IPS-15b (cell line): ENCODE measurements at regions not wholly inside any gene's neighbourhood (a gene's known extent, or its start where the extent isn't known, plus 50 kb on each side); places are given as distances from the start of the nearest gene placed in this dataset.

ENCODE experiments used
- H3K27me3 ChIP-seq: one replicate; pipeline ENCODE4 v1.6.1; 2013; ENCODE audit warnings: low read length; ENCODE audit not compliant: control insufficient read depth, insufficient read depth
- H3K36me3 ChIP-seq: one replicate; pipeline ENCODE4 v1.6.1; 2013; ENCODE audit warnings: low read length; ENCODE audit not compliant: control insufficient read depth, insufficient read depth
- H3K4me1 ChIP-seq: one replicate; pipeline ENCODE4 v1.6.1; 2013; ENCODE audit warnings: mild to moderate bottlenecking, low read length; ENCODE audit not compliant: control insufficient read depth, insufficient read depth
- H3K4me3 ChIP-seq: one replicate; pipeline ENCODE4 v1.5.1; 2013; ENCODE audit warnings: low read depth, low read length
- H3K9ac ChIP-seq: one replicate; pipeline ENCODE4 v1.6.1; 2013; ENCODE audit warnings: low read depth, mild to moderate bottlenecking, low read length
- H3K9me3 ChIP-seq: one replicate; pipeline ENCODE4 v1.6.1; 2013; ENCODE audit warnings: mild to moderate bottlenecking, low read length; ENCODE audit not compliant: control insufficient read depth, insufficient read depth

GRCh38 chr2:120968307-120969015 lies 232.8 kb downstream of the GLI2 start:
- Histone ChIP-seq H3K36me3 (peaks cover 32% of the 10 kb centered on the region), H3K4me3 (no peak overlapping the region), H3K4me1 (no peaks in the 10 kb centered on the region), H3K9ac (no peak overlapping the region), H3K9me3 (no peaks in the 10 kb centered on the region), H3K27me3 (no peaks in the 10 kb centered on the region)

- Histone ChIP-seq H3K36me3 (peaks cover 36% of the 10 kb centered on the region), H3K9me3 (no peaks in the 10 kb centered on the region), H3K9ac (no peak overlapping the region), H3K4me1 (no peaks in the 10 kb centered on the region), H3K27me3 (no peaks in the 10 kb centered on the region), H3K4me3 (no peak overlapping the region)
Observed at GRCh38 chr2:120969613-120970355, 234.1 kb downstream of the GLI2 start.

GRCh38 chr2:120971866-120972265 lies 236.2 kb downstream of the GLI2 start:
- Histone ChIP-seq H3K27me3 (no peaks in the 10 kb centered on the region), H3K4me1 (no peaks in the 10 kb centered on the region), H3K9ac (no peak overlapping the region), H3K36me3 (peaks cover 48% of the 10 kb centered on the region), H3K9me3 (no peaks in the 10 kb centered on the region), H3K4me3 (no peak overlapping the region)

GRCh38 chr2:120972286-120972685 lies 236.6 kb downstream of the GLI2 start:
- peaks cover 48% of the 10 kb centered on the region for H3K36me3 ChIP-seq
- H3K27me3 ChIP-seq = no peaks in the 10 kb centered on the region

GRCh38 chr2:120973196-120973595 lies 237.5 kb downstream of the GLI2 start:
- H3K9ac ChIP-seq = no peak overlapping the region
- no peak overlapping the region for H3K4me3 ChIP-seq
- H3K4me1 ChIP-seq = no peaks in the 10 kb centered on the region
- H3K9me3 ChIP-seq = no peaks in the 10 kb centered on the region
- H3K27me3 ChIP-seq = no peaks in the 10 kb centered on the region
- peaks cover 47% of the 10 kb centered on the region for H3K36me3 ChIP-seq

More at GRCh38 chr2:120972286-120972685, 236.6 kb downstream of the GLI2 start:
- no peaks in the 10 kb centered on the region for H3K4me1 ChIP-seq
- H3K4me3 ChIP-seq = no peak overlapping the region
- H3K9me3 ChIP-seq = no peaks in the 10 kb centered on the region
- H3K9ac ChIP-seq = no peak overlapping the region

GRCh38 chr2:120974950-120975349 lies 239.3 kb downstream of the GLI2 start:
- Histone ChIP-seq H3K4me3 (no peak overlapping the region), H3K9ac (no peak overlapping the region), H3K36me3 (peaks cover 47% of the 10 kb centered on the region), H3K4me1 (no peaks in the 10 kb centered on the region), H3K27me3 (no peaks in the 10 kb centered on the region), H3K9me3 (no peaks in the 10 kb centered on the region)

GRCh38 chr2:120976501-120977307 lies 241.0 kb downstream of the GLI2 start:
- Histone ChIP-seq H3K36me3 (peaks cover 42% of the 10 kb centered on the region), H3K4me3 (no peak overlapping the region), H3K27me3 (no peaks in the 10 kb centered on the region), H3K4me1 (no peaks in the 10 kb centered on the region), H3K9ac (no peak overlapping the region), H3K9me3 (no peaks in the 10 kb centered on the region)

- H3K9me3 ChIP-seq = no peaks in the 10 kb centered on the region
- H3K4me3 ChIP-seq = no peak overlapping the region
- H3K36me3 ChIP-seq = peaks cover 34% of the 10 kb centered on the region
- peaks cover 3% of the 10 kb centered on the region for H3K4me1 ChIP-seq
- H3K9ac ChIP-seq = no peak overlapping the region
- no peaks in the 10 kb centered on the region for H3K27me3 ChIP-seq
Observed at GRCh38 chr2:120977582-120978358, 242.1 kb downstream of the GLI2 start.

- peaks cover 41% of the 10 kb centered on the region for H3K36me3 ChIP-seq
- H3K9me3 ChIP-seq = no peaks in the 10 kb centered on the region
- H3K4me3 ChIP-seq = no peak overlapping the region
- peaks cover 3% of the 10 kb centered on the region for H3K4me1 ChIP-seq
- no peak overlapping the region for H3K9ac ChIP-seq
- no peaks in the 10 kb centered on the region for H3K27me3 ChIP-seq
Observed at GRCh38 chr2:120978359-120979050, 242.8 kb downstream of the GLI2 start.

GRCh38 chr2:120979398-120979797 lies 243.7 kb downstream of the GLI2 start:
- no peak overlapping the region for H3K9ac ChIP-seq
- H3K4me3 ChIP-seq = no peak overlapping the region
- H3K4me1 ChIP-seq = peaks cover 3% of the 10 kb centered on the region
- H3K9me3 ChIP-seq = no peaks in the 10 kb centered on the region
- H3K27me3 ChIP-seq = no peaks in the 10 kb centered on the region
- H3K36me3 ChIP-seq = peaks cover 49% of the 10 kb centered on the region

- H3K4me3 ChIP-seq = no peak overlapping the region
- H3K4me1 ChIP-seq = peaks cover 3% of the 10 kb centered on the region
- H3K9me3 ChIP-seq = no peaks in the 10 kb centered on the region
- H3K9ac ChIP-seq = no peak overlapping the region
- no peaks in the 10 kb centered on the region for H3K27me3 ChIP-seq
- peaks cover 49% of the 10 kb centered on the region for H3K36me3 ChIP-seq
Observed at GRCh38 chr2:120979921-120980320, 244.3 kb downstream of the GLI2 start.
